NCI-H446 (cell line): ENCODE measurements at regions not wholly inside any gene's neighbourhood (a gene's known extent, or its start where the extent isn't known, plus 50 kb on each side); places are given as distances from the start of the nearest gene placed in this dataset.

Source experiments
- DNase-seq, 2 experiments: peaks; one replicate each; lab custom pipeline; 2025; lab: John Stamatoyannopoulos, UW

DNA sequence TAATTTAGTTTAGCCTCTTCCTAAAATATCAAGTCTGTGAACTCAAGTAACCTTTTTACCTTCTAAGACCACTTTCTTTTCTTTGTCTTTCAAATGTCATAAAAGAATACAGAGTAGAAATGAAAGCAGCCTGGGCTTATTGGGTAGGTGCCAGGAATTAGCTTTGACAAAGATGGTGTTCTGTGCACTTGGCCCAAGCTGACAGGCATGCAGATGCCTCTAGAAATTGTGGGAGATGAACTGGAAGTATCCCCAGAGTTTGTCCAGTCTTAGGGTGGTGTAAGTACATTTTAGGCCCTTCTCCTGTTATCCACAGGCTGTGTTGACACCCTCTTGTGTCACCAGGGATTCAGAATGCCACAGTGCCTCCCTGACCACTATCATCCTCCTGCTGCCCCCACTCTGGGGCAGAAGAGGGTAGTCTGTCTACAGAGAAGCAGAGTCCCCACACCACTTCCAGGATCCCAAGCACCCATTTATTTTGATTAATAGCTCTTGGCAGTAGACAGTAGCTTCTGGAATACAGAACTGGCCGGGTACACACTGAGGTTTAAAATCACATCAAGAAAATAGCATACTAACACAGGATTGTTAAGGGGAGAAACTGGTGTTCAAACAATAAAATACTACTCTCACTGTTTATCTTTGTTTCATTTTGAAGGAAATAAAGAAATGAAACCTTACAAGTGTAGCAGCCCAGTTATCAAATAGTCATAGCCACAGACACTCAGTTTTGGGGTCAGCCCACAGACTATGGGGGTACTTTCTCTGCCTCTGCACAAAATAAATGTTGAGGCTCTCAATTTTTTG, 343.2 kb downstream of the KCNRG start:
- peak; percentile 61 to 76 for DNase-seq

DNA sequence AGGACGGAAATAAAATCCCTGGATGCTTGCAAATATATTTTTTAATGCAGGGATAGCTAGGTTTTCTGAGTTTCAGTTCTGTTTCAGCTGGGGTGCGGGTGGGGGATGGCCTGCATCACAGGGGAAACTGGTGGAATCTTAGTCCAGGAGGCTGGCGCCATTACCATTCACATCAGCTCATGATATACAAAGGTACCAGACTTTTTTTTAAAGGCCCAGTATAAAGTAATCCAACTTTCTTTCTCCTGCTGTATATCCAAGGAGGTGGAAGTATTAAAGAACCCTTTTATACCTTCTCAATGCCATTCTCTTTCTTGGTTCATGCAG, 343.8 kb downstream of the KCNRG start:
- no peak for DNase-seq

- no peak for DNase-seq
These were observed 344.5 kb downstream of the KCNRG start for GRCh38 chr13:50359779-50360178.

DNA sequence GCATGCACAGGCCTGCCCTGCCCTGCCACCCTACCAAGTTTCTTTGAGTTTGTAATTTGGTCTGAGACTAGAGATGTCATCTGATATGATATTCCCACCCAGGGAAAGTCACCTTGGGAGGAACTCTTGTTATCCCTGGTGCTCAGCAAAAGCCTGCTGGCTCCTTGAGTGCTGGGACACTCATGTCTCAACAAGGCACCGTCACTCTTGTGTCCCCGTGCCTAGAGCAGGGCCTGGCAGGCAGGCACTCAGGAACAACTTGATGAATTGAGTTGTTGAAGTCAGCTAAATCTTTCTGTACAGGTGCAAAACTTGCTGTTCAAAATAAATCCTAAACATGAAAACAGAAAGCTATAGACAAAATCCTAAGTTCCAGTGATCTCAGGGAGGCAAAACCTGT, 345.4 kb downstream of the KCNRG start:
- DNase-seq = no peak

DNA sequence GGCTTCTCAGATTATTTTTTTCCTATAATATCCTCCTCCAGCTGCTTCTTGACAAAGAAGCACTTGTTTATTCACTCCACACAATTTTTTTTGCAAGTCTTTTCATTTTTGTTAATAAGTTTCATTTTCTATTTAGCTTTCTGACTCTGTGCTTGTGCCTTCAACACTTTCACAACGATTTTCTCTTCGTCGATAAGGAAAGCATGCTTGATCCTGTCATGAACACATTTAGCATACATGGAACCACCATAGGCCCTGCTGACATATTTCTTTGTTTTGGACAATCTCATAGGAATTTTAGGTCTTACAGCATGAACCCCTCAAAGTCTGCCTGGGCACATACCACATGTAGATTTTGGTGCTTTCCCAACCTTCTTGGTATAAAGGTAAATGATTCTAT, 346.0 kb downstream of the KCNRG start:
- DNase-seq = no peak

GRCh38 chr13:50365408-50366391, 350.5 kb downstream of the KCNRG start:
- no peak for DNase-seq

DNA sequence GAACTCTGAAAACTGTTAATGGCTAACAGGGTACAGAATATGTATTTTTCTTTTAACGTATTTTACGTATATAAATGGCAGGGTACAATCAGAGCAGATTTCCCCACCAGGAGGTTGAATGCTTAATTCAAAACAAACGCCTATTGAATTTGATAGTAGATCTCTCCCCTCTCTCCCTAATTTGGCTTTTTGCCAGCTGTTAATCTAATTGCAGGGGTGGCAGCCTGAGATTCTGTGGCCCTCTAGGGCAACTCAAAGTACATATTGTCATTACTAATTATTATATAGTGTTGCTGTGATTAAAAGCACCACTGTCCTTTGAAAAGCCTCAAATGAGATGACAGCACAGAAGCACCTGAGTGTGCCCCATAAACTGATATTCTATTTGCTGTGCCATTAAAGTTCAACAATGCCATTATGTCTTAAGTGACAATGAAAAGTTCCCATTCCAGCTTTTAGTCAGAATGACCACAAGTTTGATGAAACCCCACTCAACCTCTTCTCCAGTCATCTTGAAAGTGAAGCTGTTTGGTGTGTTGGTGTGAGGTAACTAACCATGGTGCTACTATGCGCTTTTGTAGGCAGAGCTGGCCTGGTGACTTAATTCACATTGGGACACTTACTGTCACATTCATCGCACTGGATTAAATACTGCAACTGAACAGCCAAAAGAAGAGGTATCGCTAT, 351.4 kb downstream of the KCNRG start:
- DNase-seq = no peak

DNA sequence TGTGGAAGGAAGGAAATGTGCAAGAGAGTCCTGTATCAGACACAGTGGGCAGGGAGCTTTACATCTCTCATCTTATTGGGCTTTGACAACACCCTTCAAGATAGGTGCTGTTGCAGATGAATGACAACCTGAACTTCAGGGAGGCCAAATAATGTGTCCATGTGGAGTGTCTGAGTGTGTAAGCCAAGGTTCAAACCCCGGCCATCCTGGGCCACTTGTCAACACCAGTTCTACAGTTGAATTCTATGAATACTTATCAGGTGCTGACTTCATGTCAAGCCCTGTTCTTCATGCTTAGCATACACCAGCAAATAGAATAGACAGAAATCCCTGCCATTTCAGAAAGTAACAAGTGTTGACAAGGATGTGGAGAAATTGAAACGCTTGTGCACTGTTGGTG, 354.4 kb downstream of the KCNRG start:
- DNase-seq = no peak

GRCh38 chr13:50370303-50370950, 355.2 kb downstream of the KCNRG start:
- DNase-seq = no peak

- no peak for DNase-seq
These were observed 359.3 kb downstream of the KCNRG start for GRCh38 chr13:50374517-50374916.

- DNase-seq = no peak
These were observed 360.5 kb downstream of the KCNRG start for GRCh38 chr13:50375792-50376191.

DNA sequence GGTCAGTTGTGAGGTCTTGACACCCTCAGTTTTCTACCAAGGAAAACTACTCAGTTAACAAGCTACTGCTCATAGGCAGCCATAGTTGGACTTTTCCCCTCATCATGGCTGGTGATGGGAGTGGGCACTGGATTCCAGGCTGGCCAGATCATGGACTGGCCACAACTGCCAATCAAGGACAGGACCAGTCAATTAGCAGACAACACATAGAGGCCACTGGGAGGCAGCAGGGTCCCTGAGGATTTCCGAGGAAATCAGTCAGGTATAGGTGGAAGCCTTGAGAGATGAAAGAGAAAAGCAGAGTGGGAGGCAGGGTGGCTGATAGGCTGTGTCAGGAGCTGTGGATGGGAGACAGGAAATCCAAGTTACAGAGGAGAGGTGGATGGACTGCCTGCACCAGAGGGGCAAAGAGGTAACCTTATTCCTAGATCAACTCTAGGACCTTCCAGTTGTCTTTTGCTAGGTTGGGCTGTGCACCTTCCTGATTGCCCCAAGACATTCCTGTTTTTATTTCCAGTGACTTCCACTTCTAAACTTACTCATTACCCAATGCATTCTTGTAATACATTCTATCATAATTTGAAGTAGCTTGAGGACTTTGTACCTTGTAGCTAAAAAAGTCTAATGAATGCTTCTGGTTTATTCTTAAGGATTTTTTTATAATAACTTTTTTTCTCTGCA, 361.8 kb downstream of the KCNRG start:
- no peak for DNase-seq

DNA sequence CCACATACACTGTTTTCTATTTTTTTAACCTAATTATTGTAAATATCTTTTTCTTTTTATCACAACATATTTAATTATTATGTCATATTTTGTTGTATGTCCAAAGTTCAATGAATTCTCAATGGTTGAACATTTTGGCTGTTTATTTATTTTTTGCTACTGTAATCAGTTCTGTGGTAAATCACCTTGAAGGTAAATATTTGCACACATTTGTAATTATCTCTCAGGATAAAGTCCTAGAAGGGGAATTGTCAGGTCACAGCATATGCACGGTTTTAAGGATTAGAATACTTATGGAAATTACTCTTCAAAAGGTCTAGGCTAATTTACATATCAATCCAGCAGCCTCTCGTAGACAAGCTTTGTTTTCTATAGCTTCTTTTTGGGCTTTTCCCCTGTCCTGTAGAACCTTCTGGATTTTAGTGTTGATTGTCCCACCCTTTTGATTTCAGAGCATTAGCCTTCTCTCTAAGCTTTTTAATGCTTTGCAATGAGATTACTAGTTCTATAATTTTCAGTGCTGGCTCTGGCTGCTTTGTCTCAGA, 362.6 kb downstream of the KCNRG start:
- DNase-seq = no peak

- no peak for DNase-seq
These were observed 363.3 kb downstream of the KCNRG start for GRCh38 chr13:50378509-50379044.

DNA sequence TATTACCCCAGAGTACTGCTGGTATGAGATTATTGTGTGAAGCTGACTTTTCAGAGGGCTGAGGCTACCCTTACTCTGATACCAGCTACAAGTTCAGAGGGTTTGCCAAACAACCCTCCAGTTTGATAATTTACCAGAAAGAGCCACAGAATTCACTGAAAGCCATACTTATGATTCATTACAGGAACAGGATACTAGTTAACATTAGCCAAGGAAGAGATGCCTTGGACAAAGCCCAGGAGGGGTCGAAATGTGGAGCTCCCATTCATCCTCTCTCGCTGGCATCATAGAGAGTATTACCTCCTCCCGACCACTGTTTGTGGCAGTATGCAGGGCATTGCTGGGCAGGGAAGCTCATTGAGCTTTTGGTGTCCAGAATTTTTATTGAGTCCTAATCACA, 364.3 kb downstream of the KCNRG start:
- DNase-seq = no peak

DNA sequence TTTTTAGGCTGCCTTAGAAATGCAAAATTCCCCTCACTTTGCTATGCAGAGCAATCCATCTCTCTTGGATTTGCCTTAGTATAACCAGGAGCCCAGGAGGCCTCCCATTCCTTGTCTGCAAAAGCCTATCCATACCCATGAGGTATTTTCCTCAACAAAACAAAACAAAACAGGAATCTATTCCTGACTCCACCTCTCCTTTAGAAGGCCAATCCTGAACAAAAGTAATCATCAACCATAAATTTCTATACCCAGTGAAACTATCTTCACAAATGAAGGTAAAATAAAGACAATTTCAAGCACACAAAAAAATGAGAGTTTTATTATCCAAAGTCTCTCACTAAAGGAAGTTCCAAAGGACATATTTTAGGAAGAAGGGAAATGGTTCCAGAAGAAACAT, 365.7 kb downstream of the KCNRG start:
- no peak for DNase-seq

DNA sequence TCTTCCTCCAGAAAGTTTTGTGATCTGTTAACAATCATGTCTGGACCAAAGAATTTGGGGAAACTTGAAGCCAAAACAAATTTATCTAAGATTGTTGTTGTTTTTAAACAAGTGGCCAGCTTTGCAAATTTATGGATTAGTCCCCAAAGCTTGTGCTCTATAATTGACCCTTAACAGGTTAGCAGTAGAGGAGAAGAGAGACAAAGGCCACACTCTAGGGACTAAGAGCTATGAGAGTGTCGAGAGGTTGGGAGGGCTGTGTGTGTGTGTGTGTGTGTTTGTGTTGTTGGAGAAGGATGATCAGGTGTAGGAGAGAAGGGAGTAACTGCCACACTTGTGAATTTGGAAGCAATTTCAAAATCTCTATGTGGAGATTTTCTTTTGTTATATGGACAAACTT, 367.3 kb downstream of the KCNRG start:
- DNase-seq = no peak

DNA sequence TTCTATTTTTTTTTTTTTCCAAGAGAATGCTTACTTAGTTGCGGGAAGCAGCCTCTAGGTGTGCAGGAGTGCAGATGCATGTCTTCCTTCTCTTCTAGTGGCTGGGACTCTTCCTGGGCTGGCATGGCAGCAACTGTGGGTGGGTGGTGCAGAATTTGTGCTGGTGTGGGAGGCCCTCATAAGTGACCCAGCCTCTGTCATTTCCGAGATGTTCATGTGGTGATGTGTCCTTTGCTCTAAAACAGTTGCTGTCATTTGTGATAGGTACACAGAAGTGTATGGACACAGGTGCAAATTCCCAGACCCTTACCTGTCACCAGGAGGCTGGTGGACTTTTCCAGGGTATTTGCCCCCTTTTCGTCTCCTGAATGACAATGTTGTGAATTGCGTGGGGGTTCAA, 367.7 kb downstream of the KCNRG start:
- DNase-seq = no peak

GRCh38 chr13:50384724-50385123, 369.5 kb downstream of the KCNRG start:
- DNase-seq = no peak

DNA sequence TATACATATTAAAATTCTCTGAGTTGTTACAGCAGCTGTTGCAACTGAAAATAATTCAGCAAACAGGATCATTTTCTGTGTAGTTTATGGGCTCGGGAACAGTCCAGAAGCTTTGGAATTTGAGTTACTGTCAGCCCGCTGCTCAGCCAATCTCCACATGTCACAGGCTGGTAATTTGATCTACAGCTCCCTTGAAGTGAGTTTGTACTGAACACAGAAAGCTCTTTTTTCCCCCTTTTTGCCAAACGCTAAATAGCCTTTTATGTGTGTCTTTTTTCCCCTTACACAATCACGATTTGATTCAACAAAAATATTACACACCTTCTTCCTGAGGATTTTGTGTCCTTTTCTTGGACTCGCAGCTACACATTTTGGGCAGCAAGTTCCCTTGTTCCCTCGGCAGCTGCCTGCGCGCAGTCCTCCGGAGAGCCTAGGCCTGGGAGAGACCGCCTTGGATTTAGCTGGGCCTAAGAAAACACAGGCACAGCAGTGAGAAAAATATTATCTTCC, 371.4 kb downstream of the KCNRG start:
- peak; percentile 34 to 73 for DNase-seq
